Endothelial cell of umbilical vein (primary cell): ENCODE measurements at regions not wholly inside any gene's neighbourhood (a gene's known extent, or its start where the extent isn't known, plus 50 kb on each side); places are given as distances from the start of the nearest gene placed in this dataset.

ENCODE experiments used
- BruUV-seq: library from RNA; stranded (reverse); fragments of 400-500 nt; replicated peaks from 2 replicates; lab custom pipeline; 2021; lab: Mats Ljungman, UMichigan
- CTCF ChIA-PET: fragments of 300-600, 350-600 bp; sonication (Branson Sonifier 250); formaldehyde crosslinking; loops from one replicate; lab custom pipeline; 2021; ENCODE audit warnings: antibody characterized with exemption, inconsistent platforms; lab: Charles Lee
- POLR2A ChIA-PET: fragments of 300-600, 350-600 bp; sonication (Branson Sonifier 250); formaldehyde crosslinking; loops from one replicate; lab custom pipeline; 2021; ENCODE audit warnings: antibody characterized with exemption, inconsistent platforms; lab: Charles Lee
- DNase-seq: peaks from one replicate; pipeline ENCODE4 v3.0.0-alpha.2; 2011; ENCODE audit warnings: low read depth, low spot score
- FAIRE-seq: peaks from 2 replicates; lab custom pipeline; 2011; peaks lifted over from hg19 to GRCh38; lab: Jason Lieb, UNC
- H2AFZ ChIP-seq: 2 replicates; pipeline ENCODE4 v1.6.0; 2012; ENCODE audit warnings: low read depth, low read length, control low read depth, inconsistent platforms
- H3K27ac ChIP-seq: 2 replicates; pipeline ENCODE4 v1.5.1; 2011; ENCODE audit warnings: low read depth, mild to moderate bottlenecking, control low read depth, low read length, moderate library complexity; ENCODE audit not compliant: insufficient read depth
- H3K27me3 ChIP-seq, 2 experiments: 2 replicates each; pipeline versions ENCODE4 v1.6.0 to v1.6.1; 2011; ENCODE audit warnings: low read length in 2 of 2, mixed read lengths in 1 of 2; ENCODE audit not compliant: control insufficient read depth in 2 of 2, insufficient read depth in 2 of 2
- H3K36me3 ChIP-seq, 2 experiments: 2 replicates in 1 of 2; 3 replicates in 1 of 2; pipeline ENCODE4 v1.5.1; 2011; ENCODE audit warnings: low read length in 2 of 2, mild to moderate bottlenecking in 1 of 2, moderate library complexity in 1 of 2; ENCODE audit not compliant: control insufficient read depth in 2 of 2, insufficient read depth in 2 of 2; ENCODE audit errors: extremely low read depth in 1 of 2
- H3K4me1 ChIP-seq: 3 replicates; pipeline ENCODE4 v1.5.1; 2011; ENCODE audit warnings: mild to moderate bottlenecking, low read length; ENCODE audit not compliant: control insufficient read depth, insufficient read depth; ENCODE audit errors: extremely low read depth
- H3K4me2 ChIP-seq: 2 replicates; pipeline ENCODE4 v1.6.1; 2011; ENCODE audit warnings: low read length, control low read depth, mixed read lengths; ENCODE audit not compliant: insufficient read depth
- H3K4me3 ChIP-seq, 3 experiments: fragments of 200-600 bp in 1 of 3; sonication (generic), shearing (Covaris generic) in 1 of 3; replicated peaks in 1 of 3; 2 replicates each; pipeline ENCODE4 v1.5.1; 2011 to 2016; ENCODE audit warnings: control low read depth in 3 of 3, low read length in 3 of 3, mild to moderate bottlenecking in 2 of 3, inconsistent platforms in 1 of 3, low read depth in 1 of 3, moderate library complexity in 1 of 3; ENCODE audit not compliant: insufficient read depth in 1 of 3
- H3K79me2 ChIP-seq: 2 replicates; pipeline ENCODE4 v1.6.0; 2012; ENCODE audit warnings: low read length, inconsistent platforms; ENCODE audit not compliant: control insufficient read depth, insufficient read depth
- H3K9ac ChIP-seq: replicated peaks from 2 replicates; pipeline ENCODE3; 2011; ENCODE audit warnings: low read length, control low read depth; ENCODE audit not compliant: insufficient read depth; ENCODE audit errors: extremely low read depth
- H3K9me1 ChIP-seq: replicated peaks from 3 replicates; pipeline ENCODE4 v1.6.0; 2011; ENCODE audit warnings: mild to moderate bottlenecking, low read length; ENCODE audit not compliant: control insufficient read depth, insufficient read depth; ENCODE audit errors: extremely low read depth
- H3K9me3 ChIP-seq: replicated peaks from 2 replicates; pipeline ENCODE4 v1.5.1; 2012; ENCODE audit warnings: low read length, inconsistent platforms; ENCODE audit not compliant: control insufficient read depth, insufficient read depth
- H4K20me1 ChIP-seq: replicated peaks from 2 replicates; pipeline ENCODE3; 2011; ENCODE audit warnings: mild to moderate bottlenecking, low read length; ENCODE audit not compliant: control insufficient read depth, insufficient read depth; ENCODE audit errors: extremely low read depth
- CTCF ChIP-seq, 2 donors: IDR thresholded peaks; 1 replicate in 1 of 2; 2 replicates in 1 of 2; pipeline ENCODE4 v1.5.1; 2011; ENCODE audit warnings: low read length in 2 of 2, mild to moderate bottlenecking in 2 of 2, moderate library complexity in 2 of 2, control low read depth in 1 of 2, inconsistent platforms in 1 of 2, low read depth in 1 of 2; ENCODE audit not compliant: insufficient read depth in 1 of 2; ENCODE audit errors: extremely low read depth in 1 of 2
- EZH2 ChIP-seq: IDR thresholded peaks from 2 replicates; pipeline ENCODE4 v1.6.1; 2012; ENCODE audit warnings: borderline replicate concordance, low read depth, mild to moderate bottlenecking, moderate library complexity, low read length, inconsistent platforms; ENCODE audit not compliant: severe bottlenecking
- FOS ChIP-seq: IDR thresholded peaks from 2 replicates; pipeline ENCODE4 v1.6.1; 2011; ENCODE audit warnings: mild to moderate bottlenecking, low read length, moderate library complexity, borderline replicate concordance; ENCODE audit not compliant: insufficient read depth
- GATA2 ChIP-seq: IDR thresholded peaks from 2 replicates; pipeline ENCODE4 v1.7.0; 2011; ENCODE audit warnings: low read depth, mild to moderate bottlenecking, moderate library complexity, mixed read lengths, low read length; ENCODE audit not compliant: insufficient read length, insufficient read depth
- JUN ChIP-seq: IDR thresholded peaks from 2 replicates; pipeline ENCODE4 v1.6.1; 2011; ENCODE audit warnings: borderline replicate concordance, low read depth; ENCODE audit not compliant: insufficient read length, insufficient read depth
- MAX ChIP-seq: IDR thresholded peaks from 2 replicates; pipeline ENCODE4 v1.6.1; 2011; ENCODE audit not compliant: insufficient read depth, insufficient read length
- MYC ChIP-seq: IDR thresholded peaks from one replicate; pipeline ENCODE4 v1.6.1; 2011; ENCODE audit warnings: mild to moderate bottlenecking, low read depth, low read length
- POLR2A ChIP-seq: IDR thresholded peaks from 2 replicates; pipeline ENCODE4 v1.6.1; 2012; ENCODE audit warnings: low read depth, mild to moderate bottlenecking, control low read depth, low read length
- POLR2AphosphoS5 ChIP-seq: IDR thresholded peaks from 2 replicates; pipeline ENCODE4 v1.6.1; 2012; ENCODE audit warnings: low read depth, mild to moderate bottlenecking, control low read depth, low read length, moderate library complexity; ENCODE audit not compliant: insufficient read depth
- dilution Hi-C: fragments of 300-500 bp; cut with MboI; formaldehyde crosslinking; loops from one replicate; pipeline ENCODE4 v1.15.0; 2019; ENCODE audit warnings: low sequenced_read_pairs; ENCODE audit not compliant: extremely low pct_ligation_motif_present
- intact Hi-C: fragments of 100-400 bp; cut with micrococcal nuclease; formaldehyde crosslinking; loops from one replicate; pipeline ENCODE4 v1.10.0; 2022

GRCh38 chr5:113719549-113719948 is 206.1 kb downstream of the YTHDC2 start:
- no peaks in the 10 kb centered on the region for H3K79me2 ChIP-seq
- no peak overlapping the region for H3K27ac ChIP-seq
- no peak for TF ChIP-seq POLR2A
- no peak for TF ChIP-seq JUN
- no peak for TF ChIP-seq EZH2
- no peak for TF ChIP-seq MAX
- TF ChIP-seq MYC, result no peak
- no peak for TF ChIP-seq GATA2
- no peak for TF ChIP-seq FOS
- no peak for TF ChIP-seq POLR2AphosphoS5
- TF ChIP-seq CTCF (IDR thresholded peaks at IDR 0.05; ENCODE audit: extremely low read depth in 1 of 2, insufficient read depth in 1 of 2, low read depth in 1 of 2, low read length in 2 of 2), result no peak
- dilution Hi-C loops, result no loop called here
- intact Hi-C loops, result no loop called here
- no peak for DNase-seq
- BruUV-seq, result no TSS peak
- CTCF ChIA-PET, result no interaction called here
- H3K9me1 ChIP-seq, result no peaks in the 10 kb centered on the region
- no peak overlapping the region for H3K9ac ChIP-seq
- FAIRE-seq, result no peak
- no peak overlapping the region for H2AFZ ChIP-seq
- no peak overlapping the region for H3K4me2 ChIP-seq
- no peaks in the 10 kb centered on the region for H4K20me1 ChIP-seq
- H3K9me3 ChIP-seq, result no peaks in the 10 kb centered on the region
- H3K4me3 ChIP-seq, result no peak overlapping the region
- H3K4me1 ChIP-seq, result no peaks in the 10 kb centered on the region
- no peaks in the 10 kb centered on the region for H3K27me3 ChIP-seq
- POLR2A ChIA-PET, result no interaction called here
- no peaks in the 10 kb centered on the region for H3K36me3 ChIP-seq
